C4-2B (cell line): ENCODE measurements at regions not wholly inside any gene's neighbourhood (a gene's known extent, or its start where the extent isn't known, plus 50 kb on each side); places are given as distances from the start of the nearest gene placed in this dataset.

Source experiments
- H3K27ac ChIP-seq: fragments of 450-650 bp; 2 replicates; pipeline ENCODE4 v1.5.1; 2017
- ZFX ChIP-seq: fragments of 450-650 bp; IDR thresholded peaks from 2 replicates; pipeline ENCODE4 v1.6.1; 2017
- TF ChIP-seq, protein P1 (sequence below): fragments of 450-650 bp; conservative IDR thresholded peaks from 2 replicates; pipeline ENCODE4 v1.5.1; 2017; ENCODE audit warnings: mild to moderate bottlenecking

DNA sequence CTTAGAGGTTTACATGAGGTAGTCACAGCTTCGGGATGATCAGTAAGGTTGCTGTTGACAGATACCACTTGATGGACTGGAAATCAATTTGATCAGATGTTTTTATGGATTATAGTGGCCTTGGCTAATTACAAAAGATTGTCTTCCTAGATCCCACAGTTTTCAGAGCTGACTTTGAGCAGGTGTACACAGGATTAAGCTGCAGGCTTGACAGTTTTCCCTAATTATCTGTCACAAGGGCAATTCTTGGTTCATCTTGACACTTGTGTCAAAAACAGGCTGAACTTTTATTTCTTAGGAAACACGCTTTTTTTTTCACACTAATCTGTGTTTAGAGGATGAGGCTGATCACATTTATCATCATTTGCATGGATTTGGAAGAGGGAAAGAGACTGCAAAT is 824.0 kb upstream of the PIK3C3 start:
- no peak overlapping the region for H3K27ac ChIP-seq
- TF ChIP-seq, protein P1, sequence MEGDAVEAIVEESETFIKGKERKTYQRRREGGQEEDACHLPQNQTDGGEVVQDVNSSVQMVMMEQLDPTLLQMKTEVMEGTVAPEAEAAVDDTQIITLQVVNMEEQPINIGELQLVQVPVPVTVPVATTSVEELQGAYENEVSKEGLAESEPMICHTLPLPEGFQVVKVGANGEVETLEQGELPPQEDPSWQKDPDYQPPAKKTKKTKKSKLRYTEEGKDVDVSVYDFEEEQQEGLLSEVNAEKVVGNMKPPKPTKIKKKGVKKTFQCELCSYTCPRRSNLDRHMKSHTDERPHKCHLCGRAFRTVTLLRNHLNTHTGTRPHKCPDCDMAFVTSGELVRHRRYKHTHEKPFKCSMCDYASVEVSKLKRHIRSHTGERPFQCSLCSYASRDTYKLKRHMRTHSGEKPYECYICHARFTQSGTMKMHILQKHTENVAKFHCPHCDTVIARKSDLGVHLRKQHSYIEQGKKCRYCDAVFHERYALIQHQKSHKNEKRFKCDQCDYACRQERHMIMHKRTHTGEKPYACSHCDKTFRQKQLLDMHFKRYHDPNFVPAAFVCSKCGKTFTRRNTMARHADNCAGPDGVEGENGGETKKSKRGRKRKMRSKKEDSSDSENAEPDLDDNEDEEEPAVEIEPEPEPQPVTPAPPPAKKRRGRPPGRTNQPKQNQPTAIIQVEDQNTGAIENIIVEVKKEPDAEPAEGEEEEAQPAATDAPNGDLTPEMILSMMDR: no peak
- no peak for TF ChIP-seq ZFX

DNA sequence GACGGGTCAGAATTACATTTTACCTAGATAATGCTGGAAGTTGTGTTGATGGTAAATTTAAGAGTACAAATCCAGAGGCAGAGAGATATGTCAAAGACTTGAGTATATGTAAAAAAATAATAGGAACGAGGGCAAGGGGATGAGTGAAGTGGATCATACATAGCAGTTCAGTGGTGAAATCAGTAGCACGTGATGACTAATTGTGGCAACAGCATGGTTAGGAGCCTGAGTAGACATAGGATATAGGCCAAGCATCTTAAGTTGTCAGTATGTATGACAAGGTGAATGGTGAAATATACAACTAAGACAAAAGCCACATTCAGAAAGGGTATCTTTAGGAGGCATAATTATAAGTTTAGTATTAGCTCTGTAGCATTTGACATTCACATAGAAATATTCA is 826.5 kb upstream of the PIK3C3 start:
- no peak for TF ChIP-seq ZFX
- TF ChIP-seq, protein P1: no peak
- H3K27ac ChIP-seq: no peak overlapping the region

DNA sequence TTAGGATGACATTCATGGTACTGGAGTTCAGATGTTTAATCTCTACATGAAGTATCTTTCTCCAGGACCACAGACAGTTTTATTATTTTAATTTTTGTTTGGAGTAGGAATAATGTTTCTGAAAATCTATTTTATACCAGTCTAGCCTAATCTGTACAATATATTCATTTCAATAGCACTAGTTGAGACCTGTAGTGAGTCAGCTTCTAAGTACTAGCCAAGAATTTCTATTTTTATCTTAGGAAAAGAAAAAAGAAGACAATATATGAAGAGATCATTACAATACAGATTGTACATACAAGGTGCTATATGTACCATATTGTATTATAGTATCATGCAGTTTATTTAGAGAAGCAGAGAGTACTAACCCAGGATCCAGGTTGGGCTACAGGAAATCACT is 826.9 kb upstream of the PIK3C3 start:
- H3K27ac ChIP-seq: no peak overlapping the region

DNA sequence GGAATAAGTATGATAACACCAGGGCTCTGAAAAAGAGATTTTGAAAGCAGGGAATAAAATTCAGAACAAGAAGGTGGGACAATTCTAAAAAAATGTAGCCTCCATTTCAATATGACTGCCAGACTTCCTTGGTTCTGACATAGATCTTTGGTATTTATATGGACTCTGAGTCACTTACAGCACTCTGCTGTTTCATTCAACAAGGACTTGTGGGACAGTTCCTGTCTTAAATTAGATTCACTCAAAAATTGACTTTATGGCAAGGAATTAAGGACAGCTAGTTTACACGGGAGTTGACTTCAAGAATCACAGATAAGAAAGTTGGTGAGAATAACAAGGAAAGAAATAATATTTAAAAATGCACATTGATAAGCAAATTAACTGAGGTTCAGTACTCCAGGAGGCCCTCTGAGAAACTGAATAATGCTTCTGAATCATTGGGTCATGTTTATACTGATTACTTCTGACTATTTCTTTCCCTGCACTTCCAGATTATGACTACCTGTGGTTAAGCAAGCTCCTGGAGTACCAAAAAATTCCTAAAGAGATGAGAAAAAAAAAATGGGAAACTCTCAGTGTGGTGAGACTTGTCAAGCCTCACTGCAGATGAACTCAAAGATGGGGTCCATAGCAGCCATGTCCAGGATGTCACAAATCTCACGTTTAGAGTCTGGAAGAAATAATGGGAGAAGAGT is 828.3 kb upstream of the PIK3C3 start:
- TF ChIP-seq ZFX: no peak
- TF ChIP-seq, protein P1: no peak
- no peak overlapping the region for H3K27ac ChIP-seq

More for the DNA sequence above, 826.9 kb upstream of the PIK3C3 start:
- no peak for TF ChIP-seq ZFX
- TF ChIP-seq, protein P1: no peak

GRCh38 chr18:41121116-41121826 is 833.8 kb upstream of the PIK3C3 start:
- H3K27ac ChIP-seq: no peak overlapping the region
- TF ChIP-seq, protein P1: no peak
- TF ChIP-seq ZFX: no peak

- no peak overlapping the region for H3K27ac ChIP-seq
- TF ChIP-seq ZFX: no peak
- TF ChIP-seq, protein P1: no peak
Measured at GRCh38 chr18:41119031-41119430, 836.0 kb upstream of the PIK3C3 start.

DNA sequence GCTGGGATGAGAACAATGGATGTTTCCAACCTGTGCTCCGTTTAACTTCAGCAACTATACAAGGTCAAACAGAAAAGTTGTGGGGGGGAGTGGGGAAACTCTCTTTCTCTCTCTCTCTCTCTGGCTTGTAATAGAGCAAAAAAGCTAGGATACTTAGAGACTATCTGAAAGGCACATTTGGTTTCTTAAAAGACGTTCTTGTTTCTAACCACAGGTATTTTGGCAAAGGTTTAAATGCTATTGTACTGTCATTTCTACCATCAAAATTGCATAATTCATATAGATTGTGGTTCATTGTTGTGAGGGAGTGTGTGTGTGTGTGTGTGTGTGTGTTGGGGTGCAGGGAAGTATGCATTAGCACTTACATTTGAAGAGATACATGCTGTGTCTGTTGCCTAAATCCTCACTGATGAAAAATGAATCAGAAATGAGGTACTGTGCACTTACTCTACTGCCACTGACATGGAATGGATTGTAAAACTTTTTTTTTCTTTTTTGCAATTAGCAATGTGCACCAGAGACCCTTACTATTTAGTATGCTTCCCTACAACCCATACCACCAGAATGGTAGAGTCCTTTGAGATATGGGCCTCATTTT is 841.0 kb upstream of the PIK3C3 start:
- H3K27ac ChIP-seq: no peak overlapping the region
- no peak for TF ChIP-seq ZFX
- TF ChIP-seq, protein P1: no peak
